ENCODE measurements at regions not wholly inside any gene's neighbourhood (a gene's known extent, or its start where the extent isn't known, plus 50 kb on each side); places are given as distances from the start of the nearest gene placed in this dataset.
"Not testable (repeated sequence)": the region's sequence is repeated elsewhere in the genome, so short reads cannot be mapped to it uniquely, and the experiment has no call there.

DNA sequence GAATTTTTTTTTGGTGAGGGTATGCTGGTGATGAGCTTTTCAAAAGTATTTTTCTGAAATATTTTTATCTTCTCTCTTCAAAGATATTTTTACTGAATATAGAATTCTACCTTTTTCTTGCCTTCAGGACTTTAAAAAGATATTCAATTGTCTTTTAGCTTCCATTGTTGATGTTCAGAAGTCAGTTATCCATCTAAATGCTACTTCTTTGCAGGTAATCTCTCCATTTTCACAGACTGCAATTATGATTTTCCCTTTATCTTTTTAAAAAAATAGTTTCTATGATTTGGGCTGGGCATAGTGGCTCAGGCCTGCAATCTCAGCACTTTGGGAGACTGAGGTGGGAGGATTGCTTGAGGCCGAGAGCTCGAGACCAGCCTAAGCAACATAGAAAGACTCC is 222.4 kb downstream of the IL20RB start:
- ChIA-PET CTCF (no interaction called here), POLR2A (ENCODE audit: low non-redundant PET) (no interaction called here)
- Histone ChIP-seq H3K27ac (ENCODE audit: low read depth, low read length, poor library complexity, severe bottlenecking) (no peak overlapping the region), H3K4me3 (ENCODE audit: low read depth, low read length, poor library complexity, severe bottlenecking) (no peak overlapping the region), H3K9me3 (ENCODE audit: low read depth, low read length, poor library complexity, severe bottlenecking) (no peaks in the 10 kb centered on the region), H3K4me1 (ENCODE audit: insufficient read depth, low read length, poor library complexity, severe bottlenecking) (no peaks in the 10 kb centered on the region), H3K27me3 (replicated peaks; ENCODE audit: insufficient read depth, low read depth, low read length, poor library complexity) (peaks cover 3% of the 10 kb centered on the region), H3K36me3 (ENCODE audit: insufficient read depth, low read length, poor library complexity, severe bottlenecking) (no peaks in the 10 kb centered on the region)
- DNase-seq (ENCODE audit: low spot score): no peak
- no TSS peak for BruUV-seq (replicated peaks)
- TF ChIP-seq EZH2 (IDR thresholded peaks at IDR 0.05; ENCODE audit: borderline replicate concordance, low read depth, low read length, poor library complexity, severe bottlenecking) (no peak), CTCF (conservative IDR thresholded peaks at IDR 0.05; ENCODE audit: low read depth, low read length) (no peak)
- intact Hi-C loops (cut with micrococcal nuclease; ENCODE audit: unreplicated experiment): no loop called here

- intact Hi-C loops (cut with micrococcal nuclease; ENCODE audit: unreplicated experiment): no loop called here
- H3K4me3 ChIP-seq (ENCODE audit: low read depth, low read length, poor library complexity, severe bottlenecking): no peak overlapping the region
- POLR2A ChIA-PET (ENCODE audit: low non-redundant PET): no interaction called here
- DNase-seq (ENCODE audit: low spot score): no peak
- BruUV-seq (replicated peaks): no TSS peak
- no peaks in the 10 kb centered on the region for H3K4me1 ChIP-seq (ENCODE audit: insufficient read depth, low read length, poor library complexity, severe bottlenecking)
- no peaks in the 10 kb centered on the region for H3K9me3 ChIP-seq (ENCODE audit: low read depth, low read length, poor library complexity, severe bottlenecking)
- peaks cover 10% of the 10 kb centered on the region for H3K27me3 ChIP-seq (replicated peaks; ENCODE audit: insufficient read depth, low read depth, low read length, poor library complexity)
- H3K36me3 ChIP-seq (ENCODE audit: insufficient read depth, low read length, poor library complexity, severe bottlenecking): no peaks in the 10 kb centered on the region
- no peak overlapping the region for H3K27ac ChIP-seq (ENCODE audit: low read depth, low read length, poor library complexity, severe bottlenecking)
- TF ChIP-seq EZH2 (IDR thresholded peaks at IDR 0.05; ENCODE audit: borderline replicate concordance, low read depth, low read length, poor library complexity, severe bottlenecking): no peak
- TF ChIP-seq CTCF (conservative IDR thresholded peaks at IDR 0.05; ENCODE audit: low read depth, low read length): no peak
- CTCF ChIA-PET: no interaction called here
Measured at GRCh38 chr3:137191133-137191923, 233.5 kb downstream of the IL20RB start.

DNA sequence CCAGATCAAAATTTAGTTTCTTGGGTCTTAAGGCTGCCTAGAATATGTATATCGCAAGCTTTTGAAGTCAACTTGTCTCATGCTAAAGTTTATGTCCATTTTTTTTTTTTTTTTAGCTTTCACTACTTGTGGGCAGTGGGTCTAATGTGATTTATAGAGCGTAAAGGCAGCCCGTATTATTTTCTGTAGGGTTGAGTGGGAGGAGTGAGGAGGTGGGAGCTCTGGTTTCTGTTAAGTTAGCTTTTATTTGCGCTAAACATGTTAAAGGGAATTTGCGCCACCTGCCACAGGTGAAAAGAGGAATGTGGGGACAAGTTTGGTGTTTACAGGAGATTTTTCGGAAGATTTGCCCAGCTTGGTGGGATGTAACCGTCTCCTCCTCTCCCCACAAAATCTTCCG is 234.2 kb downstream of the IL20RB start:
- TF ChIP-seq EZH2 (IDR thresholded peaks at IDR 0.05; ENCODE audit: borderline replicate concordance, low read depth, low read length, poor library complexity, severe bottlenecking): no peak
- no peak for DNase-seq (ENCODE audit: low spot score)
- H3K4me1 ChIP-seq (ENCODE audit: insufficient read depth, low read length, poor library complexity, severe bottlenecking): no peaks in the 10 kb centered on the region
- no peaks in the 10 kb centered on the region for H3K36me3 ChIP-seq (ENCODE audit: insufficient read depth, low read length, poor library complexity, severe bottlenecking)
- no peaks in the 10 kb centered on the region for H3K9me3 ChIP-seq (ENCODE audit: low read depth, low read length, poor library complexity, severe bottlenecking)
- no TSS peak for BruUV-seq (replicated peaks)
- ChIA-PET POLR2A (ENCODE audit: low non-redundant PET) (no interaction called here), CTCF (no interaction called here)
- peaks cover 7% of the 10 kb centered on the region for H3K27me3 ChIP-seq (replicated peaks; ENCODE audit: insufficient read depth, low read depth, low read length, poor library complexity)
- no peak overlapping the region for H3K27ac ChIP-seq (ENCODE audit: low read depth, low read length, poor library complexity, severe bottlenecking)
- intact Hi-C loops (cut with micrococcal nuclease; ENCODE audit: unreplicated experiment): no loop called here
- no peak overlapping the region for H3K4me3 ChIP-seq (ENCODE audit: low read depth, low read length, poor library complexity, severe bottlenecking)

DNA sequence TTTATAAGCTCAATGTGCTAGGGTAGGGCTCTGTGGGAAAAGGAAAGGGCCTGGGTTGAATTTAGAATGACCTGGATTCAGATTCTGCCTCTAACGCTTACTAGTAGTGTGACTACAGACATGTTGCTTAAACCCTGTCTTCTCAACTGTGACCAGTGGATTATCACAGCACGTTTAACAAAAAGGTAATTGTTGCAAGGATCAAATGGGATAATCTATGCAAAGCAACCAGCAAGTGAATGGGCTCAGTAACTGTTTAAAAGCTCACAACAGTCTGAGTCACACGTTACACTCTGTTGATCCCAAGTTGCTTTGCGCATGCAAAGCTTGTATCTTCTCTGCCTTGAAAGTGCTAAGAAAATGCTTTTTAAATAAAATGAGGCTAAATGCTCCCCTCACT is 236.5 kb downstream of the IL20RB start:
- DNase-seq (ENCODE audit: low spot score): no peak
- CTCF ChIA-PET: no interaction called here

DNA sequence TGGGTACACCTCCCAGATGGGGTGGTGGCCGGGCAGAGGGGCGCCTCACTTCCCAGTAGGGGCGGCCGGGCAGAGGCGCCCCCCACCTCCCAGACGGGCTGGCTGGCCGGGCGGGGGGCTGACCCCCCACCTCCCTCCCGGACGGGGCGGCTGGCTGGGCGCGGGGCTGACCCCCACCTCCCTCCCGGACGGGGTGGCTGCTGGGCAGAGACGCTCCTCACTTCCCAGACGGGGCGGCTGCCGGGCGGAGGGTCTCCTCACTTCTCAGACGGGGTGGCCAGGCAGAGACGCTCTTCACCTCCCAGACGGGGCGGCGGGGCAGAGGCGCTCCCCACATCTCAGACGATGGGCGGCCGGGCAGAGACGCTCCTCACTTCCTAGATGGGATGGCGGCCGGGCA is 240.6 kb downstream of the IL20RB start:
- H3K4me3 ChIP-seq (ENCODE audit: low read depth, low read length, poor library complexity, severe bottlenecking); DNase-seq (ENCODE audit: low spot score); POLR2A ChIA-PET (ENCODE audit: low non-redundant PET); H3K36me3 ChIP-seq (ENCODE audit: insufficient read depth, low read length, poor library complexity, severe bottlenecking); intact Hi-C loops (cut with micrococcal nuclease; ENCODE audit: unreplicated experiment); H3K4me1 ChIP-seq (ENCODE audit: insufficient read depth, low read length, poor library complexity, severe bottlenecking); BruUV-seq (replicated peaks); H3K27me3 ChIP-seq (replicated peaks; ENCODE audit: insufficient read depth, low read depth, low read length, poor library complexity); CTCF ChIA-PET; H3K27ac ChIP-seq (ENCODE audit: low read depth, low read length, poor library complexity, severe bottlenecking); H3K9me3 ChIP-seq (ENCODE audit: low read depth, low read length, poor library complexity, severe bottlenecking): not testable (repeated sequence)

More for the DNA sequence above, 236.5 kb downstream of the IL20RB start:
- intact Hi-C loops (cut with micrococcal nuclease; ENCODE audit: unreplicated experiment): no loop called here
- H3K27ac ChIP-seq (ENCODE audit: low read depth, low read length, poor library complexity, severe bottlenecking): no peak overlapping the region
- H3K36me3 ChIP-seq (ENCODE audit: insufficient read depth, low read length, poor library complexity, severe bottlenecking): no peaks in the 10 kb centered on the region
- H3K4me1 ChIP-seq (ENCODE audit: insufficient read depth, low read length, poor library complexity, severe bottlenecking): no peaks in the 10 kb centered on the region
- H3K9me3 ChIP-seq (ENCODE audit: low read depth, low read length, poor library complexity, severe bottlenecking): no peaks in the 10 kb centered on the region
- H3K27me3 ChIP-seq (replicated peaks; ENCODE audit: insufficient read depth, low read depth, low read length, poor library complexity): peaks cover 4% of the 10 kb centered on the region
- no peak for TF ChIP-seq CTCF (conservative IDR thresholded peaks at IDR 0.05; ENCODE audit: low read depth, low read length)
- no peak for TF ChIP-seq EZH2 (IDR thresholded peaks at IDR 0.05; ENCODE audit: borderline replicate concordance, low read depth, low read length, poor library complexity, severe bottlenecking)
- no peak overlapping the region for H3K4me3 ChIP-seq (ENCODE audit: low read depth, low read length, poor library complexity, severe bottlenecking)
- POLR2A ChIA-PET (ENCODE audit: low non-redundant PET): no interaction called here
- no TSS peak for BruUV-seq (replicated peaks)

Measured in A673 (cell line).